CD4-positive, alpha-beta T cell (primary cell): ENCODE measurements at regions not wholly inside any gene's neighbourhood (a gene's known extent, or its start where the extent isn't known, plus 50 kb on each side); places are given as distances from the start of the nearest gene placed in this dataset.

ENCODE experiments used
- ATAC-seq: fragments of 200-7000 bp; cut with Tn5 transposase; one replicate; pipeline ENCODE4 v1.10.0; 2022; ENCODE audit warnings: mild to moderate bottlenecking; ENCODE audit not compliant: poor library complexity
- CTCF ChIA-PET: fragments of 350-600 bp; sonication (Branson Sonifier 250); formaldehyde crosslinking; loops from one replicate; lab custom pipeline; 2021; ENCODE audit warnings: antibody characterized with exemption, inconsistent platforms; lab: Charles Lee
- POLR2A ChIA-PET: fragments of 350-600 bp; sonication (Branson Sonifier 250); formaldehyde crosslinking; loops from one replicate; lab custom pipeline; 2021; ENCODE audit warnings: antibody characterized with exemption, inconsistent platforms; lab: Charles Lee
- DNase-seq, 14 experiments: peaks; one replicate each; pipeline ENCODE4 v3.0.0-alpha.2; 2013 to 2020; ENCODE audit warnings: mixed read lengths in 2 of 14
- H3K27ac ChIP-seq, 2 donors: one replicate each; pipeline versions ENCODE4 v1.5.1 to v1.7.0; 2013; ENCODE audit warnings: low read length in 2 of 2, low read depth in 1 of 2, mild to moderate bottlenecking in 1 of 2
- H3K27me3 ChIP-seq, 2 experiments: 1 replicate in 1 of 2; 2 replicates in 1 of 2; pipeline versions ENCODE4 v1.6.1 to v1.7.0; 2013; ENCODE audit warnings: low read length in 2 of 2, control low read depth in 1 of 2, mild to moderate bottlenecking in 1 of 2, moderate library complexity in 1 of 2; ENCODE audit not compliant: insufficient read depth in 2 of 2, control insufficient read depth in 1 of 2
- H3K36me3 ChIP-seq: one replicate; pipeline ENCODE4 v1.6.1; 2013; ENCODE audit warnings: low read length, control low read depth; ENCODE audit not compliant: insufficient read depth
- H3K4me1 ChIP-seq: one replicate; pipeline ENCODE4 v1.6.1; 2013; ENCODE audit warnings: low read length, control low read depth; ENCODE audit not compliant: insufficient read depth
- H3K4me3 ChIP-seq: one replicate; pipeline ENCODE4 v1.5.1; 2013; ENCODE audit warnings: mild to moderate bottlenecking, low read length, moderate library complexity
- H3K9me3 ChIP-seq, 2 experiments: 1 replicate in 1 of 2; 2 replicates in 1 of 2; pipeline versions ENCODE4 v1.6.1 to v1.7.0; 2013; ENCODE audit warnings: low read length in 2 of 2, mild to moderate bottlenecking in 2 of 2, control low read depth in 1 of 2, moderate library complexity in 1 of 2; ENCODE audit not compliant: control insufficient read depth in 1 of 2, insufficient read depth in 1 of 2
- H3K27ac Mint-ChIP-seq: one replicate; pipeline ENCODE4 v1.8.0; 2020; ENCODE audit warnings: mixed read lengths
- H3K27me3 Mint-ChIP-seq: one replicate; pipeline ENCODE4 v1.8.0; 2021; ENCODE audit warnings: mixed read lengths
- H3K36me3 Mint-ChIP-seq: one replicate; pipeline ENCODE4 v1.8.0; 2021; ENCODE audit warnings: low read depth, mixed read lengths
- H3K4me1 Mint-ChIP-seq: one replicate; pipeline ENCODE4 v1.8.0; 2021; ENCODE audit warnings: low read depth, mixed read lengths
- H3K4me3 Mint-ChIP-seq: one replicate; pipeline ENCODE4 v1.8.0; 2020; ENCODE audit warnings: mild to moderate bottlenecking, mixed read lengths
- H3K9me3 Mint-ChIP-seq: one replicate; pipeline ENCODE4 v1.8.0; 2020; ENCODE audit warnings: mixed read lengths
- CTCF ChIP-seq: fragments of 200-600 bp; IDR thresholded peaks from one replicate; pipeline ENCODE4 v1.8.0; 2022; ENCODE audit warnings: antibody characterized with exemption, mild to moderate bottlenecking
- intact Hi-C, 2 experiments: fragments of 100-400 bp; cut with DNase I in 1 of 2; cut with micrococcal nuclease in 1 of 2; formaldehyde crosslinking; loops; one replicate each; pipeline versions ENCODE4 v1.15.1 to v1.9.0; 2023 to 2025; cut with DNase I, micrococcal nuclease

DNA sequence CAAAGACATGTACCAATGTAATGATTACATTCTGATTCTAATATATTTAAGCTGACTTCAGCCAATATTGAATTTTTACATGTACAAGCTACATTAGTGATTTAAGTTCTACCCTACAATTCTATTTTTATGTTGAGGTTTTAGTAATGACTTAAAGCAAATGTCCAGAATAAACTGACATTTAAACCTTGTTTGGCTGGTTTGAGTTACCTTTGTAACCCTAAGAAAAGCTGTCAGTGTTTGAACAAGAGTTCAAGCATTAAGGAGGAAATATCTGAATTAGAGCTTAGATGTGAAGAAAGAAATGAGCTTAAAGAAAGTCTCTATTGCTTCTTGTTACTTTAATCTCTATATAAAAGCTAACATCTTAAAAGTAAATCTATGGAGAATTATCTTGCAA is 710.6 kb upstream of the EPHA7 start:
- intact Hi-C loops, result no loop called here
- DNase-seq (no peak), ATAC-seq (no peak)
- Mint-ChIP-seq H3K27ac (no peak overlapping the region), H3K4me3 (no peak overlapping the region), H3K4me1 (no peaks in the 10 kb centered on the region), H3K9me3 (peaks cover 2% of the 10 kb centered on the region), H3K36me3 (no peaks in the 10 kb centered on the region), H3K27me3 (no peaks in the 10 kb centered on the region)
- H3K4me1 ChIP-seq, result no peaks in the 10 kb centered on the region
- H3K36me3 ChIP-seq, result no peaks in the 10 kb centered on the region
- no peaks in the 10 kb centered on the region for H3K27me3 ChIP-seq
- H3K27ac ChIP-seq, result no peak overlapping the region
- no peak for TF ChIP-seq CTCF
- POLR2A ChIA-PET, result no interaction called here
- peaks cover 0 to 3% of the 10 kb centered on the region in 2 experiments for H3K9me3 ChIP-seq
- CTCF ChIA-PET, result no interaction called here
- H3K4me3 ChIP-seq, result no peak overlapping the region

DNA sequence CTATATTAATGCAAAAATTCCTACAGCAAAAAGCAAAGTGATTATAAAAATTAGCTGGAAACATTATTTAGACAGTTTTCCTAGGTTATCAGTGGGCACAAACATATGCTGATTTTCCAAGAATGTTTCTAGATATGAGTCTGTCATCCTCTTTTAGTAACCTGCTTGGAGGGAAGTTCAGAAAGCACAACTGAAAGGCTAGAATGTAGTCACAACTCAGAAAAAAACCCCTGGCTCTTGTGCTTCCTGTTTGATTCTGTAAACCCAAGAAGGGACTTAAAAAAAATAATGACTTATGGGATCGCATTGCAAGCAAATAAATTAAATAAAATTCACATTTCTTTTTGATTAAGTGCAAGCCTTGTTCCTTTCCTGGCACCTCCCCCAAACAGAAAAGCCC is 708.4 kb upstream of the EPHA7 start:
- ChIA-PET POLR2A (no interaction called here), CTCF (no interaction called here)
- Histone ChIP-seq H3K9me3 (peaks cover 0 to 3% of the 10 kb centered on the region in 2 experiments), H3K4me1 (no peaks in the 10 kb centered on the region), H3K27ac (no peak overlapping the region), H3K36me3 (no peaks in the 10 kb centered on the region), H3K4me3 (no peak overlapping the region), H3K27me3 (no peaks in the 10 kb centered on the region)
- H3K27me3 Mint-ChIP-seq, result no peaks in the 10 kb centered on the region
- ATAC-seq (no peak), DNase-seq (no peak)
- H3K4me1 Mint-ChIP-seq, result no peaks in the 10 kb centered on the region
- H3K27ac Mint-ChIP-seq, result no peak overlapping the region
- no peaks in the 10 kb centered on the region for H3K36me3 Mint-ChIP-seq
- H3K9me3 Mint-ChIP-seq, result no peaks in the 10 kb centered on the region
- H3K4me3 Mint-ChIP-seq, result no peak overlapping the region
- intact Hi-C loops, result no loop called here
- TF ChIP-seq CTCF, result no peak

- Histone ChIP-seq H3K27ac (no peak overlapping the region), H3K9me3 (no peaks in the 10 kb centered on the region), H3K36me3 (no peaks in the 10 kb centered on the region), H3K4me1 (no peaks in the 10 kb centered on the region), H3K4me3 (no peak overlapping the region), H3K27me3 (no peaks in the 10 kb centered on the region)
- no peak for ATAC-seq
- Mint-ChIP-seq H3K4me3 (no peak overlapping the region), H3K27ac (no peak overlapping the region), H3K27me3 (no peaks in the 10 kb centered on the region), H3K36me3 (no peaks in the 10 kb centered on the region), H3K4me1 (no peaks in the 10 kb centered on the region), H3K9me3 (no peaks in the 10 kb centered on the region)
- POLR2A ChIA-PET, result no interaction called here
- intact Hi-C loops, result no loop called here
- CTCF ChIA-PET, result no interaction called here
- no peak for DNase-seq
- TF ChIP-seq CTCF, result no peak
Observed at GRCh38 chr6:94124333-94124732, 705.0 kb upstream of the EPHA7 start.
